GM21515 (cell line): ENCODE measurements at regions not wholly inside any gene's neighbourhood (a gene's known extent, or its start where the extent isn't known, plus 50 kb on each side); places are given as distances from the start of the nearest gene placed in this dataset.

Experiments used
- ATAC-seq: cut with Tn5 transposase; IDR thresholded peaks from one replicate; pipeline ENCODE4 v1.9.1; 2021; ENCODE audit not compliant: unreplicated experiment

GRCh38 chr4:180153587-180153986, 2089.6 kb upstream of the TENM3 start:
- no peak for ATAC-seq

DNA sequence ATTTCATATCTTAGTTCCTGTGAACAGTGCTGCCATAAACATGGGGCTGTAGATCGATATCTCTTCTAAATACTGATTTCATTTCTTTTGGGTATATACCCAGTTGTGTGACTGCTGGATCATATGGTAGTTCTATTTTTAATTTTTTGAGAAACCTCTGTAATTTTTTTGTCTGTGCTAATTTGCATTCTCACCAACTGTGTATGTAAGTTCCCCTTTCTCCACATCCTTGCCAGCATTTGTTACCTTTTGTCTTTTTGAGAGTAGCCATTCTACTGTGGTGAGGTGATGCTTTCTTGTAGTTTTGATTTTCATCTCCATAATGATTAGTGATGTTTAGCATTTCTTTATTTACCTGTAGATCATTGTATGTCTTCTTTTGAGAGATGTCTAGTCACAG, 2086.5 kb upstream of the TENM3 start:
- ATAC-seq = no peak

DNA sequence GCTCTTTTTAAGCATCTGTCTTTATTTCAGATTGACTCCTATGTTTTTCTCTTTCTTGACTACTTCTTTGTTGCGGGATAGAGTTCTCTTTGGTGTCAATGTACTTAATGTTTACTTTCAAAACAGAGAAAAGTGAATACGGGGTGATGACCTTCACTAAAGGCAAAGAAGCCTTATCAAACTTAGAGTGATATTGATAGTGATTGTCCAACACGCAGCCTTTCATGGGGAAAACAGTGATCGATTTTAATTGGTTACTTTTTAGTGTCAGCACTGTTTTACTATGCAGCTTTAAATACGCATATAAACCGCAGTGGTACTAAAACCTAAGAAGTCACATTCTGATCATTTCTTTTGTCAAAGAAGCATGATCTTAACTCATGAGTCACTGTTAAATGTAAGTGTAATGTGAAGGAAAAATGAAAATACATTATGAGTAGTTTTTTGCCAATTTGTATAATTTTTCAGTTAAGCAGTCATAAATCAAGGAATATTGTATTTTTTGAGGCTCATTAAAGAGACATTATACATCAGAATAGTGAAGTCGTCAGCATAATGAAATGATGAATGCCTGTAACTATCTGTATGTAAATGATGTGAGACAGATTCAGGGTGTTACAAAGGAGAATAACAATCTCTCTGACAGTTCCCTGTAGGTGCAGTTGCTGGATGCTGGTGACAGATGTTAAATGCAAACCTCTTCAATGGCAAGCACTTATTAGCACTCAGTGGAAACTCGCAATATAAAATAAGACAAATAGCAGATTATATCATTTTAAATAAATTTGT, 2082.8 kb upstream of the TENM3 start:
- no peak for ATAC-seq

DNA sequence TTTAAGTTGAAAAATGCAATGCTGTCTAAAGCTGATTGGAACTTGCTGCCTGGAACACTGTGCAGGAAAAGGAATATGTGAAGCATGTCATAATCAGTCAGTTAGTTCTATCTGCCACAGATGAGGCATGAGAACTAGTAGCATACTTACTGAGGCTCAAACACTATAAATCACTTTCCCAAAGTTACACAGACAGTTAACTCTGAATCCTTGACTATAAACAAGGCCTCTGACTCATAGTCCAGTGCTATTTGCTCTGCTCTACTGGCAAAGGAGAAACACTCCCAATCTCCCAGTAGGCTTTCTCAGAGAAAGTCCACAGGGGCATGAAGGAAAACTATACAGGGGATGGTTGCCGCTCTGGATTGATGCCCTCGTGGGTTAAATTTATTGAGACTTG, 2078.4 kb upstream of the TENM3 start:
- ATAC-seq = no peak

DNA sequence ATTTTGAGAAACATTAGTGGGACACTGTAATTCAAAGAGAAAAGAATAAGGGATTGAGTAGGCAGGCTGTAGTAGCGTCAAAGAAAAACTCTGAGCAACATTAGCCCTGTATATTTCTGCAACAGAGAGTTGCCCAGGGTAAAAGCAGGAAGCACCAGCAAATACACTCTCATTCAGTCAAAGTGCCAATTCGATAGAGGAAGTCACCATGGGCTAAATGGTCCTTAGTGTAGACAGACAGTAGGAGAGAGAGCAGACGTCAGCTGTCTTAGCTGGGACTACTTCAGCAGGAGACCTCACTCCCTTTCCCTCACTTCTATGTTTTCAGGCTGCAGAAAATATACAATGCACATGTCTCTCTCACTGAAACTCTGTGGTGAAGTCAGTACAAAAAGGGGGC, 2073.8 kb upstream of the TENM3 start:
- ATAC-seq = no peak

DNA sequence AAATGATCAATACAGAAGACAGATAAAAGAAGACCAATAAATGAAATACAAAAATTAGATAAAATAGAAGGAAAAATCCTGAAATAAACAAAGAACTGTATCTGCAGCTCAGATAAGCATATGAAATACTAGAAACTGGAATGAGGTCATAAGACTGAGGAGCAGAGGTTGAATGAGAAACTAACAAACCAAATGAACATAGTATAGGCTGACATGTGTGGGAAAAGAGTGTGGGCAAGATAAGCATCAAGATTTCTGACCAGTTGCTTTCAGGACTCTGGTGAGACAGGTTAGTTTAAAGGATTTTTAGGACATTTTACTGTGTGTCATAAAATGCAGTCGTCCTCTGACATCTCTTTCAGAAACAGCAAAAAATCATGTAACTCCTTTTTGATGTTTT, 2073.2 kb upstream of the TENM3 start:
- no peak for ATAC-seq

DNA sequence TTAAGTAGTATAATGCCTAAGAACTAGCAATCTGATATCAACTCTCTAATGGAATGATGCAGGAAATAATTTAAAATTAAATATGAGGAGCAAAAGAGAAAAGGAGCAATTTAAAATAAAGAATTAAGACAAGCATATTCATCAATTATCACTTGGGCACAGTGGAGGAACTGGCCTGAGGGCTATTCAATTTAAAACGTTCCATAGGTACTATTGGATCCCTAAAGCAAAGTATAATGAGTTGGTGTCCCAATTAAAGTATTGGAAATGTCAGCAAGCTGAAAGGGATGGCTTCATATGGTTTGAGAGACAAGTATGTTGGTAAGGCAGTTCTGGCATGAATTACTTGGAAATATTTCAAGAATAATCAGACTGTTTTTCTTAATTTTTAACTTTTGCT, 2064.1 kb upstream of the TENM3 start:
- ATAC-seq = no peak

GRCh38 chr4:180189666-180190065, 2053.5 kb upstream of the TENM3 start:
- ATAC-seq = no peak

DNA sequence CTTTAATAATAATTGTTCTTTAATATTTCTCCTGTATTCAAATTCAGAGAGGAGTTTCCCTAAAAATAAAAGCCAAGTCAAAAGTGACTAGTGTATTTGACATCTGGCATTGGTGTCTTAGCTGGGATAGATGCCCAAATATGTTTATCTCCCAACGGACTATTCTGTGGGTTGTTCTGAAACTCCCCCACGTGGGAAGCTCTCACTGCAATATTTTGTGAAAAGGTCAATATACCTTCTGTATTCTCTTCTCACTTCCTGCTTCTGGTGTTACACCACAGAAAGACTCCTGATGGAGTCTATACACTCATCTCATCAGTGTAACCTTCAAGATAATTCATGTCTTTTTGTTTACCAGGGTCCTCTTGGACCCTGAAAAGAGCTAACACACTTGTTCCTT, 2052.8 kb upstream of the TENM3 start:
- peak; percentile 69 for ATAC-seq

GRCh38 chr4:180197471-180197870, 2045.7 kb upstream of the TENM3 start:
- no peak for ATAC-seq

DNA sequence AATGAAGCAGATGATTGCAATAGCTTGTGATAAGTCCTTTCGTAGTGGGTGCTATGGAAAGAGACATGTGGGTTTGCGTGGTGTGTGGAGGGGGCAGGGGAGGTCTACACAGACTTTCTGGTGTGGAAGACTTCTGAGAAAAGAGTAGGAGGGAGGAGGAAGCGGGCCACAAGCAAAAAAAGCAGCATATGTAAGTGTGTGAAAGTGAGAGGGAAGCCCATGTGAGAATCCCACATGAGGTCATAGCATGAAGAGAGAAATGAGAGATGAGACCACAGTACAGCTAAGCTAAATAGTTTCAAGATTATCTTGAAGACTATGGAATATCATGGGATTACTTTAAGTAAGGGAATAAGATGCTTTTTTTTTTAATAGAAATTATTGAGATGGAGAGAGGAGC, 2039.9 kb upstream of the TENM3 start:
- ATAC-seq = peak; percentile 79

DNA sequence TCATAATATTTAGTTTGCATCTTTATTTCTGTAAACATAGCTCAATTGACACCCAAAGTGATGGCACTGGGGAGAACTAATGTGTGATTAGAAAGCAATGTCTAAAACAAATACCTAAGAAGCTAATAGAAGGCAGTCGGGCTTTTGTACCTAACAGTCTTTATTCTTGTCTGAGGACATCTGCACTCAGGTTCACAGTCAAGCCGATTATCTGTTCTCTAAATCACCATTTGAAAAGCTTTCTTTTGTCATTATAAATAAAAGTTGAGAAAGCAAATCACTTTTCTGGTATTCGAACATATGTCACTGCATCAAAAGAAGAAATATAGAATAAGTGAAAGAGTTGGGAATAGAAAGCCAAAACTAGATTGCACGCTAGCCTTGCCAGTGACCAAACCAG, 2037.9 kb upstream of the TENM3 start:
- ATAC-seq = no peak

- ATAC-seq = no peak
These were observed 2035.3 kb upstream of the TENM3 start for GRCh38 chr4:180207921-180208320.

GRCh38 chr4:180217070-180217469, 2026.1 kb upstream of the TENM3 start:
- ATAC-seq = no peak

DNA sequence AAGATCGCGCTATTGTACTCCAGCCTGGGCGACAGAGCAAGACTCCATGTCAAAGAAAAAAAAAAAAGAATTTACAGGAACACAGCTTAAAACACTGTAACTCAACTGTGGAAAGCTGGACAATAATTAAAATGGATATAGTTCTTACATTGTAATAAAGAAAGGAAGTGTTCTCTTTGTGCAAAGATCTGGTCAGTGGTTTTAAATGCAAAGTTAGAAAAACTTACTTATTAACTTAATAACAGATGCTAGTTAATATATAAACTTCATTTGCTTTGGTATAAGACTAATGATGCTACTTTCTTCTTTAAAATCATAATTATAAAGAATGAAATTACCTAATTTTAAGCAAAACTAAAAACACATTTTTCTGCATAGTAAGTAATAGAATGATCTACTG, 2024.1 kb upstream of the TENM3 start:
- ATAC-seq = no peak

- no peak for ATAC-seq
These were observed 2017.2 kb upstream of the TENM3 start for GRCh38 chr4:180225977-180226376.

DNA sequence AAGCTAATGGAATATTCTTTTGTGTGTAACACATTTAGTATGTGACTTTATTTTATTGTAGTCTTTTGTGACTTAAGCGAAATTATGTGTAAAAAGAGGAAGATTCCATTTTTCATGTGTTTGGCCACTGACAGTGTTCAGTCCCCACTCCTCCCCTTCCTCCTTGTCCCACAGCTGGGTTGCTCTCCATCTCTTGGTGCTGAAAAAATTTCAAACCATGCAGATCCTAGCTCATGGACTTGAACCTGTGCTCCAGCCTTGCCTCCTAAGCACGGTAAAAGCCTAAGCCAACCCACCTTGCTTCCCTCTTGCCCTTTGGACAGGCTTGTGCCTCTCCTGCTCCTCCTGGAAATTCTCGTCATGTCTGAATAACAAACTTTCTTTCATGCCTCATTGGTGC, 2008.5 kb upstream of the TENM3 start:
- no peak for ATAC-seq

GRCh38 chr4:180240670-180241069, 2002.5 kb upstream of the TENM3 start:
- ATAC-seq = no peak

DNA sequence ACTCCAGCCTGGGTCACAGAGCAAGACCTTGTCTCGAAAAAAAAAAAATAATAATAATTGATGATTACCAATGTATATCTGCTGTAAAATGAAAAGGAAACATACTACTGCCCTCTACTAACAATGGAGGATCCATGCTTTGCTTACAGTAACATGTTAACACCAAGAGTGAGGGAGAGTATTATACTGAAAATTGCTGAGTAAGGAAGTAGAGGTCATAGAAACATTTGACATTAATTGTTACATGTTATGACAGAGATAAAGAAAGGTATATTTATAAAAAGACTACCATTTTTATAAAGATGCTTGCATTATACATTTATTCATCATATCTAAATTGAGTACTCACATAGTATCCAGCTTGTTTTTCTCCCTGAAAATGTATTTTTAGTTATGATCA, 1989.8 kb upstream of the TENM3 start:
- ATAC-seq = no peak

- ATAC-seq = no peak
These were observed 1981.9 kb upstream of the TENM3 start for GRCh38 chr4:180261346-180261745.

DNA sequence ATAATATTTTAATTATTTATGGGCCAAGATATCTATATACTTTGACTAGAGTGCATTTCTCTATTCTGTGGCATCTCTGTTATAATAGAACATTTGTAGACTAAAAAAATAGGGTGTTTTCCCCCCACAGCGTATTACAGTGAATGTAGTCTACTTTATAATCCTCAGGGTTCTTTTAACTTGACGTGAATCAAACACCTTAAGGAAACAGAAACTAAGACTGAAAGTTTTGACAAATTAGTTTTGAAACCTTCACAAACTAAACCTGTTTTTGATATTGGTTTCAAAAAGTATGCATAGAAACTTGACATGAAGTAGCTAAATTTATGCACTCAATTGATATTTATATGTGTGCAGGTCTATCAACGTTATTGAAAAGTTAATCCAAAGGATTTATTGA, 1963.1 kb upstream of the TENM3 start:
- no peak for ATAC-seq

- no peak for ATAC-seq
These were observed 1962.4 kb upstream of the TENM3 start for GRCh38 chr4:180280726-180281297.

GRCh38 chr4:180281724-180282123, 1961.5 kb upstream of the TENM3 start:
- no peak for ATAC-seq
